ENCODE measurements at regions not wholly inside any gene's neighbourhood (a gene's known extent, or its start where the extent isn't known, plus 50 kb on each side); places are given as distances from the start of the nearest gene placed in this dataset.
"Not testable (repeated sequence)": the region's sequence is repeated elsewhere in the genome, so short reads cannot be mapped to it uniquely, and the experiment has no call there.

DNA sequence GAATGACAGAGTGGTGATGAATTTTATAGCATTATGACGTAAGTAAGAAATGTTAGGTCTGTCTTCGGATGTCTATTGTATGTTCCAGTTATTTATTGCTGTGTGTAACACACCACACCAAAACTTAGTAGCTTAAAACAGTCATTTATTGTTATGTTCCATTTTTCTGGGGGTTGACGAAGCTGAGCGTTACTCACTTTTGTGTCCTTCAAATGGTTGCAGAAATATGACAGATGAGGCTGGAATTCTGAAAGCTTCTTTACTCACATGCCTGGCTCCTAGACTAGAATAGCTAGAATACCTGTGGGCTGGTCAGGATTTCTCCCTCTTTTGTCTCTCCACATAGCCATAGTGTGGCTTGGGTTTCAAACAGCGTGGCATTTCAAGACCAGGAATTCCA, 62.1 kb upstream of the S1PR1 start:
- no peaks in the 10 kb centered on the region for H4K20me1 ChIP-seq (ENCODE audit: insufficient read depth, low read length)
- H2AFZ ChIP-seq (ENCODE audit: low read depth, low read length): no peak overlapping the region
- TF ChIP-seq, protein P1, sequence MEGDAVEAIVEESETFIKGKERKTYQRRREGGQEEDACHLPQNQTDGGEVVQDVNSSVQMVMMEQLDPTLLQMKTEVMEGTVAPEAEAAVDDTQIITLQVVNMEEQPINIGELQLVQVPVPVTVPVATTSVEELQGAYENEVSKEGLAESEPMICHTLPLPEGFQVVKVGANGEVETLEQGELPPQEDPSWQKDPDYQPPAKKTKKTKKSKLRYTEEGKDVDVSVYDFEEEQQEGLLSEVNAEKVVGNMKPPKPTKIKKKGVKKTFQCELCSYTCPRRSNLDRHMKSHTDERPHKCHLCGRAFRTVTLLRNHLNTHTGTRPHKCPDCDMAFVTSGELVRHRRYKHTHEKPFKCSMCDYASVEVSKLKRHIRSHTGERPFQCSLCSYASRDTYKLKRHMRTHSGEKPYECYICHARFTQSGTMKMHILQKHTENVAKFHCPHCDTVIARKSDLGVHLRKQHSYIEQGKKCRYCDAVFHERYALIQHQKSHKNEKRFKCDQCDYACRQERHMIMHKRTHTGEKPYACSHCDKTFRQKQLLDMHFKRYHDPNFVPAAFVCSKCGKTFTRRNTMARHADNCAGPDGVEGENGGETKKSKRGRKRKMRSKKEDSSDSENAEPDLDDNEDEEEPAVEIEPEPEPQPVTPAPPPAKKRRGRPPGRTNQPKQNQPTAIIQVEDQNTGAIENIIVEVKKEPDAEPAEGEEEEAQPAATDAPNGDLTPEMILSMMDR (IDR thresholded peaks at IDR 0.05; ENCODE audit: low read depth, low read length): no peak
- no peak for TF ChIP-seq EZH2phosphoT487 (IDR thresholded peaks at IDR 0.05; ENCODE audit: low read depth)
- no peaks in the 10 kb centered on the region for H3K36me3 ChIP-seq (replicated peaks; ENCODE audit: low read depth, low read length)
- H3K4me2 ChIP-seq (ENCODE audit: low read length): no peak overlapping the region
- peaks cover 17% of the 10 kb centered on the region for H3K4me1 ChIP-seq (ENCODE audit: low read length)
- H3K4me3 ChIP-seq (ENCODE audit: low read length): no peak overlapping the region
- no peaks in the 10 kb centered on the region for H3K9me3 ChIP-seq (ENCODE audit: insufficient read depth, low read length)
- no peaks in the 10 kb centered on the region for H3K79me2 ChIP-seq (ENCODE audit: low read length)
- H3K27me3 ChIP-seq (ENCODE audit: low read depth, low read length): no peaks in the 10 kb centered on the region
- no peak overlapping the region for H3K9ac ChIP-seq (ENCODE audit: low read length)
- no peak overlapping the region for H3K27ac ChIP-seq (ENCODE audit: low read length)

DNA sequence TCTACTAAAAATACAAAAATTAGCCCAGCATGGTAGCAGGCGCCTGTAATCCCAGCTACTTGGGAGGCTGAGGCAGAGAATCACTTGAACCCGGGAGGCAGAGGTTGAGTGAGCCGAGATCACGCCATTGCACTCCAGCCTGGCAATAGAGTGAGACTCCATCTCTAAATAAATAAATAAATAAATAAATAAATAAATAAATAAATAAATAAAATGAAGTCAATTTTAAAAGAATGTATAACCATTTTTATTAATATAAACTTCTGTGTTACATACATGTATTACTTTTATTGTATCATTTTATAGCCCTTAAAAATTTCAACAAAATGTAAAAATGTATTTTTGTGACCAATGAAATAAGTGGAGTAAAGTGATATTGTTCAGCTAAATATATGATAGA, 62.5 kb upstream of the S1PR1 start:
- H3K27ac ChIP-seq (ENCODE audit: low read length); H3K4me2 ChIP-seq (ENCODE audit: low read length); H2AFZ ChIP-seq (ENCODE audit: low read depth, low read length): not testable (repeated sequence)

DNA sequence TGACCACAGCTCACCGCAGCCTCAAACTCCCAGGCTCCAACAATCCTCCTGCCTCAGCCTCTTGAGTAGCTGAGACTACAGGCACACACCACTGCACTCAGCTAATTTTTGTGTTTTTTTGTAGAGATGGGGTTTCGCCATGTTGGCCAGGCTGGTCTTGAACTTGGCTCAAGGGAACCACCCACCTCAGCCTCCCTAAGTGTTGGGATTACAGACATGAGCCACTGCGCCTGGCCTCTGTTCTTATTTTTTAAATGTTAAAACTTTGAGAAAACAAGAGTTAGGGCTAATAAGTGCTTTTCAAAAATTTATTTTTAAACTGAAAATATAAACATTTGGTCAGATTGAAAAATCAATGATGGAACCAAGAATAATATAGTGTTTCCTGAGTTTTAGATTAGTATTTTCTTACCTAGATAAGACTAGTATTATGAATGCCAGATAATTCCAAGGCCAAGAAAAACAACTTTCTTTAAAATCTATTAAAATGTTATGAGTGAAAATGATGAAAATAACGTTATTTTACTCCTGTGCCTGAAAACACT, 66.2 kb upstream of the S1PR1 start:
- H3K27me3 ChIP-seq (ENCODE audit: low read depth, low read length): no peaks in the 10 kb centered on the region
- H3K9me3 ChIP-seq (ENCODE audit: insufficient read depth, low read length): no peaks in the 10 kb centered on the region
- H3K9ac ChIP-seq (ENCODE audit: low read length): no peak overlapping the region
- H3K27ac ChIP-seq (ENCODE audit: low read length): no peak overlapping the region
- no peak overlapping the region for H2AFZ ChIP-seq (ENCODE audit: low read depth, low read length)
- no peak overlapping the region for H3K4me2 ChIP-seq (ENCODE audit: low read length)
- H3K36me3 ChIP-seq (replicated peaks; ENCODE audit: low read depth, low read length): no peaks in the 10 kb centered on the region
- H3K79me2 ChIP-seq (ENCODE audit: low read length): no peaks in the 10 kb centered on the region
- H3K4me1 ChIP-seq (ENCODE audit: low read length): peaks cover 11% of the 10 kb centered on the region
- H4K20me1 ChIP-seq (ENCODE audit: insufficient read depth, low read length): no peaks in the 10 kb centered on the region
- TF ChIP-seq, protein P1 (IDR thresholded peaks at IDR 0.05; ENCODE audit: low read depth, low read length): no peak
- TF ChIP-seq EZH2phosphoT487 (IDR thresholded peaks at IDR 0.05; ENCODE audit: low read depth): no peak
- no peak overlapping the region for H3K4me3 ChIP-seq (ENCODE audit: low read length)

More for the DNA sequence above, 62.5 kb upstream of the S1PR1 start:
- not testable (repeated sequence) for H3K4me3 ChIP-seq (ENCODE audit: low read length); H3K36me3 ChIP-seq (replicated peaks; ENCODE audit: low read depth, low read length); H3K79me2 ChIP-seq (ENCODE audit: low read length); H3K27me3 ChIP-seq (ENCODE audit: low read depth, low read length); H4K20me1 ChIP-seq (ENCODE audit: insufficient read depth, low read length); H3K9ac ChIP-seq (ENCODE audit: low read length); H3K9me3 ChIP-seq (ENCODE audit: insufficient read depth, low read length)
- H3K4me1 ChIP-seq (ENCODE audit: low read length): peaks cover 12% of the 10 kb centered on the region

DNA sequence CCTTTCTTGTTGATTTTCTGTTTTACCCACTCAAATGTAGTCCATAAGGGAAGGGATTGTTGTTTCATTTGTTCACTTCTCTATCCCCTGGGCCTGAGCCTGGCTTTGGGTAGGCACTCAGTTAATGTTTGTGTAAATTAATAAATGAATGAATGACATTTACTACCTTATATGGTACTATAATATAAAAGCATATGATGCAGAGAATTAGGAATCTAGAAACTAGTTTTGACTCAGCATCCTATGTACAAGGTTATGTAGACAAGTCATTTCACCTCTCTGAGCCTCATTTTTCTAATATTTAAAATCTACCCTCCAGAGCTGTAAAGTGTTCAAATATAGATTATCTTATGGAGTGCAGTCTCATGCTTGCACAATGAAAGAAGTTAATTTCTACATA, 68.9 kb upstream of the S1PR1 start:
- Histone ChIP-seq H2AFZ (ENCODE audit: low read depth, low read length) (no peak overlapping the region), H3K4me3 (ENCODE audit: low read length) (no peak overlapping the region), H3K27me3 (ENCODE audit: low read depth, low read length) (no peaks in the 10 kb centered on the region)

More for the DNA sequence above, 68.9 kb upstream of the S1PR1 start:
- no peaks in the 10 kb centered on the region for H4K20me1 ChIP-seq (ENCODE audit: insufficient read depth, low read length)
- H3K4me2 ChIP-seq (ENCODE audit: low read length): peak overlapping the region; percentile 36
- H3K79me2 ChIP-seq (ENCODE audit: low read length): no peaks in the 10 kb centered on the region
- H3K9ac ChIP-seq (ENCODE audit: low read length): no peak overlapping the region
- no peaks in the 10 kb centered on the region for H3K36me3 ChIP-seq (replicated peaks; ENCODE audit: low read depth, low read length)
- peaks cover 11% of the 10 kb centered on the region for H3K4me1 ChIP-seq (ENCODE audit: low read length)
- no peak overlapping the region for H3K27ac ChIP-seq (ENCODE audit: low read length)
- H3K9me3 ChIP-seq (ENCODE audit: insufficient read depth, low read length): no peaks in the 10 kb centered on the region
- TF ChIP-seq, protein P1 (IDR thresholded peaks at IDR 0.05; ENCODE audit: low read depth, low read length): no peak
- no peak for TF ChIP-seq EZH2phosphoT487 (IDR thresholded peaks at IDR 0.05; ENCODE audit: low read depth)
